HCT116 (cell line): ENCODE measurements at regions not wholly inside any gene's neighbourhood (a gene's known extent, or its start where the extent isn't known, plus 50 kb on each side); places are given as distances from the start of the nearest gene placed in this dataset.

Experiments
- CTCF ChIP-seq, 3 experiments: fragments of 200-600 bp in 1 of 3; sonication (generic) in 1 of 3; IDR thresholded peaks in 2 of 3; conservative IDR thresholded peaks in 1 of 3; 2 replicates each; pipeline ENCODE4 v1.5.1; 2012 to 2017; ENCODE audit warnings: low read depth in 2 of 3, low read length in 2 of 3, antibody characterized with exemption in 1 of 3, borderline replicate concordance in 1 of 3, control low read depth in 1 of 3, mild to moderate bottlenecking in 1 of 3, mixed read lengths in 1 of 3, mixed run types in 1 of 3, moderate library complexity in 1 of 3; ENCODE audit not compliant: insufficient read depth in 1 of 3
- JUND ChIP-seq: IDR thresholded peaks from 2 replicates; pipeline ENCODE4 v1.6.1; 2012
- REST ChIP-seq: IDR thresholded peaks from 2 replicates; pipeline ENCODE4 v1.6.1; 2012; ENCODE audit warnings: low read depth
- SP1 ChIP-seq: IDR thresholded peaks from 2 replicates; pipeline ENCODE4 v1.6.1; 2012; ENCODE audit warnings: low read depth
- YY1 ChIP-seq: IDR thresholded peaks from 2 replicates; pipeline ENCODE4 v1.6.1; 2011; ENCODE audit warnings: low read length, low read depth, moderate library complexity, mild to moderate bottlenecking; ENCODE audit not compliant: insufficient replicate concordance; ENCODE audit errors: extremely low read depth

- no peak for TF ChIP-seq CTCF (IDR thresholded peaks at IDR 0.05 in 2 of 3, conservative IDR thresholded peaks at IDR 0.05 in 1 of 3; ENCODE audit: borderline replicate concordance in 1 of 3, insufficient read depth in 1 of 3, low read depth in 2 of 3, low read length in 2 of 3)
- no peak for TF ChIP-seq REST
- TF ChIP-seq YY1, result no peak
- no peak for TF ChIP-seq JUND
- TF ChIP-seq SP1, result no peak
Observed at GRCh38 chr10:3464760-3465405, 292.3 kb upstream of the PITRM1 start.
